Aorta (tissue), 5 donors: ENCODE measurements at regions not wholly inside any gene's neighbourhood (a gene's known extent, or its start where the extent isn't known, plus 50 kb on each side); places are given as distances from the start of the nearest gene placed in this dataset.

ENCODE experiments used
- ATAC-seq: fragments of 200-7000 bp; cut with Tn5 transposase; one replicate; pipeline ENCODE4 v1.9.1; 2022; ENCODE audit warnings: moderate library complexity; ENCODE audit not compliant: low FRiP score
- DNase-seq, 2 donors: peaks; one replicate each; pipeline ENCODE4 v3.0.0-alpha.2; 2020
- H3K27ac ChIP-seq, 2 donors: one replicate each; pipeline ENCODE4 v1.5.1; 2013; ENCODE audit warnings: low read length in 2 of 2, mild to moderate bottlenecking in 2 of 2, moderate library complexity in 2 of 2, control low read depth in 1 of 2, inconsistent platforms in 1 of 2, low read depth in 1 of 2
- H3K27me3 ChIP-seq, 2 donors: one replicate each; pipeline ENCODE4 v1.6.1; 2013; ENCODE audit warnings: control low read depth in 1 of 2, low read length in 1 of 2, mild to moderate bottlenecking in 1 of 2, moderate library complexity in 1 of 2; ENCODE audit not compliant: insufficient read depth in 2 of 2, control insufficient read depth in 1 of 2
- H3K36me3 ChIP-seq, 2 donors: one replicate each; pipeline ENCODE4 v1.6.1; 2013; ENCODE audit warnings: control low read depth in 1 of 2, low read length in 1 of 2, mild to moderate bottlenecking in 1 of 2; ENCODE audit not compliant: insufficient read depth in 2 of 2, control insufficient read depth in 1 of 2
- H3K4me1 ChIP-seq, 2 donors: one replicate each; pipeline ENCODE4 v1.6.1; 2013; ENCODE audit warnings: low read length in 2 of 2, control low read depth in 1 of 2, mild to moderate bottlenecking in 1 of 2, moderate library complexity in 1 of 2; ENCODE audit not compliant: insufficient read depth in 2 of 2, control insufficient read depth in 1 of 2
- H3K4me3 ChIP-seq, 2 donors: one replicate each; pipeline ENCODE4 v1.5.1; 2013; ENCODE audit warnings: low read length in 2 of 2, control low read depth in 1 of 2, mild to moderate bottlenecking in 1 of 2
- H3K9me3 ChIP-seq: one replicate; pipeline ENCODE4 v1.6.1; 2013; ENCODE audit warnings: mild to moderate bottlenecking, low read length; ENCODE audit not compliant: control insufficient read depth
- WGBS, 2 donors: extraction: QIAGEN DNeasy Blood & Tissue Kit; methylation state at CpG; one replicate each; pipeline ENCODE4 v1.1.7; 2013; 5-methylcytosine and 5-hydroxymethylcytosine counted together
- intact Hi-C, 2 donors: fragments of 100-400 bp; cut with DNase I; formaldehyde crosslinking; loops; one replicate each; pipeline versions ENCODE4 v1.14.2 to v1.15.0; 2022
- donor health status: healthy with polysubstance abuse.
- donor health status: Bipolar disorder and iron deficiency.
- donor health status: DM: no; HTN: no; CAD: no.
- donor health status: DM: no; HTN: no; CAD: no.
- donor health status: DM: yes; HTN: yes; CAD: no.

- Histone ChIP-seq H3K27ac (no peak overlapping the region), H3K4me1 (no peaks in the 10 kb centered on the region), H3K27me3 (no peaks in the 10 kb centered on the region), H3K36me3 (no peaks in the 10 kb centered on the region), H3K4me3 (no peak overlapping the region), H3K9me3 (no peaks in the 10 kb centered on the region)
- DNase-seq (no peak), ATAC-seq (no peak)
- 85% methylated on average over 4 of the region's 4 CpGs; no CpG with 5 or more reads in 1 of the 2 donors for WGBS, 2 donors
- intact Hi-C loops: no loop called here
These were observed 976.2 kb downstream of the NLGN4Y start for GRCh38 chrY:15500536-15500935.

- H3K36me3 ChIP-seq: no peaks in the 10 kb centered on the region
- H3K27ac ChIP-seq: no peak overlapping the region
- no peaks in the 10 kb centered on the region for H3K9me3 ChIP-seq
- no peaks in the 10 kb centered on the region for H3K27me3 ChIP-seq
- DNase-seq: no peak
- no peak for ATAC-seq
- 87% methylated on average over 2 of the region's 2 CpGs; no CpG with 5 or more reads in 1 of the 2 donors for WGBS, 2 donors
- H3K4me3 ChIP-seq: no peak overlapping the region
- H3K4me1 ChIP-seq: no peaks in the 10 kb centered on the region
- intact Hi-C loops: no loop called here
These were observed 976.9 kb downstream of the NLGN4Y start for GRCh38 chrY:15501181-15501580.

GRCh38 chrY:15510288-15510687 is 986.0 kb downstream of the NLGN4Y start:
- 52% methylated on average over 2 of the region's 2 CpGs; no CpG with 5 or more reads in 1 of the 2 donors for WGBS, 2 donors
- no peak overlapping the region for H3K4me3 ChIP-seq

GRCh38 chrY:15510984-15511650 is 986.8 kb downstream of the NLGN4Y start:
- Histone ChIP-seq H3K27me3 (no peaks in the 10 kb centered on the region), H3K4me1 (no peaks in the 10 kb centered on the region), H3K36me3 (no peaks in the 10 kb centered on the region), H3K9me3 (no peaks in the 10 kb centered on the region), H3K4me3 (no peak overlapping the region), H3K27ac (no peak overlapping the region)
- no peak for DNase-seq
- WGBS, 2 donors: 68% methylated on average over 5 of the region's 5 CpGs; no CpG with 5 or more reads in 1 of the 2 donors
- intact Hi-C loops: no loop called here
- no peak for ATAC-seq

More at GRCh38 chrY:15510288-15510687, 986.0 kb downstream of the NLGN4Y start:
- H3K27me3 ChIP-seq: no peaks in the 10 kb centered on the region
- H3K9me3 ChIP-seq: no peaks in the 10 kb centered on the region
- H3K36me3 ChIP-seq: no peaks in the 10 kb centered on the region
- H3K4me1 ChIP-seq: no peaks in the 10 kb centered on the region
- no peak overlapping the region for H3K27ac ChIP-seq
- intact Hi-C loops: no loop called here
- ATAC-seq (no peak), DNase-seq (no peak)

GRCh38 chrY:15535131-15535530 is 1010.8 kb downstream of the NLGN4Y start:
- H3K9me3 ChIP-seq: no peaks in the 10 kb centered on the region
- intact Hi-C loops: no loop called here
- H3K4me3 ChIP-seq: no peak overlapping the region
- DNase-seq: no peak
- no peak overlapping the region for H3K27ac ChIP-seq
- no peak for ATAC-seq
- no peaks in the 10 kb centered on the region for H3K36me3 ChIP-seq
- H3K27me3 ChIP-seq: no peaks in the 10 kb centered on the region
- no peaks in the 10 kb centered on the region for H3K4me1 ChIP-seq
- 76% methylated on average over 5 of the region's 5 CpGs; no CpG with 5 or more reads in 1 of the 2 donors for WGBS, 2 donors

GRCh38 chrY:15535784-15536511 is 1011.6 kb downstream of the NLGN4Y start:
- intact Hi-C loops: no loop called here
- Histone ChIP-seq H3K36me3 (no peaks in the 10 kb centered on the region), H3K9me3 (no peaks in the 10 kb centered on the region), H3K27me3 (no peaks in the 10 kb centered on the region), H3K4me1 (no peaks in the 10 kb centered on the region), H3K27ac (no peak overlapping the region), H3K4me3 (no peak overlapping the region)
- ATAC-seq (no peak), DNase-seq (no peak)
- 60% methylated on average over 4 of the region's 4 CpGs; no CpG with 5 or more reads in 1 of the 2 donors for WGBS, 2 donors

GRCh38 chrY:15540516-15540915 is 1016.2 kb downstream of the NLGN4Y start:
- H3K27ac ChIP-seq: no peak overlapping the region
- no peaks in the 10 kb centered on the region for H3K27me3 ChIP-seq
- no peaks in the 10 kb centered on the region for H3K9me3 ChIP-seq
- ATAC-seq (no peak), DNase-seq (no peak)
- no peaks in the 10 kb centered on the region for H3K4me1 ChIP-seq
- H3K4me3 ChIP-seq: no peak overlapping the region
- H3K36me3 ChIP-seq: no peaks in the 10 kb centered on the region
- intact Hi-C loops: no loop called here

GRCh38 chrY:15546177-15546754 is 1021.9 kb downstream of the NLGN4Y start:
- DNase-seq (no peak), ATAC-seq (no peak)
- Histone ChIP-seq H3K27ac (no peak overlapping the region), H3K9me3 (no peaks in the 10 kb centered on the region), H3K4me1 (no peaks in the 10 kb centered on the region), H3K4me3 (no peak overlapping the region), H3K36me3 (no peaks in the 10 kb centered on the region), H3K27me3 (no peaks in the 10 kb centered on the region)
- intact Hi-C loops: no loop called here
- 96% methylated on average over 1 of the region's 1 CpG; no CpG with 5 or more reads in 1 of the 2 donors for WGBS, 2 donors
